H1 (cell line): ENCODE measurements at regions not wholly inside any gene's neighbourhood (a gene's known extent, or its start where the extent isn't known, plus 50 kb on each side); places are given as distances from the start of the nearest gene placed in this dataset.

ENCODE experiments used
- CTCF ChIA-PET: fragments of 300-600 bp; sonication (Branson Sonifier 250); formaldehyde crosslinking; loops from one replicate; lab custom pipeline; 2021; ENCODE audit not compliant: partially characterized antibody; lab: Charles Lee
- POLR2A ChIA-PET: fragments of 300-600 bp; sonication (Branson Sonifier 250); formaldehyde crosslinking; loops from one replicate; lab custom pipeline; 2021; ENCODE audit warnings: inconsistent platforms; ENCODE audit not compliant: partially characterized antibody; lab: Charles Lee
- DNase-seq, 2 experiments: peaks; one replicate each; pipeline versions ENCODE4 v3.0.0 to v3.0.0-alpha.2; 2010 to 2022; ENCODE audit warnings: low spot score in 2 of 2, low read depth in 1 of 2, mixed read lengths in 1 of 2
- FAIRE-seq: peaks from 2 replicates; lab custom pipeline; 2011; peaks lifted over from hg19 to GRCh38; lab: Jason Lieb, UNC
- H2AFZ ChIP-seq: 2 replicates; pipeline ENCODE4 v1.8.1; 2012; ENCODE audit warnings: low read length, inconsistent platforms
- H2AK5ac ChIP-seq: 2 replicates; pipeline ENCODE4 v1.6.1; 2013; ENCODE audit warnings: low read depth, low read length
- H2BK120ac ChIP-seq: replicated peaks from 2 replicates; pipeline ENCODE3; 2013; ENCODE audit warnings: low read depth, low read length, inconsistent platforms
- H2BK12ac ChIP-seq: 2 replicates; pipeline ENCODE4 v1.6.1; 2013; ENCODE audit warnings: low read depth, low read length
- H2BK15ac ChIP-seq: 2 replicates; pipeline ENCODE4 v1.6.1; 2013; ENCODE audit warnings: low read length
- H2BK20ac ChIP-seq: 2 replicates; pipeline ENCODE4 v1.6.1; 2013; ENCODE audit warnings: low read length
- H2BK5ac ChIP-seq: 2 replicates; pipeline ENCODE4 v1.6.1; 2013; ENCODE audit warnings: low read depth, low read length
- H3K14ac ChIP-seq: 2 replicates; pipeline ENCODE4 v1.6.1; 2013; ENCODE audit warnings: inconsistent platforms; ENCODE audit not compliant: insufficient read length
- H3K18ac ChIP-seq: 2 replicates; pipeline ENCODE4 v1.6.1; 2013; ENCODE audit warnings: low read length; ENCODE audit errors: extremely low read depth
- H3K23ac ChIP-seq: 2 replicates; pipeline ENCODE4 v1.6.1; 2013; ENCODE audit warnings: inconsistent platforms; ENCODE audit not compliant: insufficient read length
- H3K23me2 ChIP-seq: 2 replicates; pipeline ENCODE4 v1.6.1; 2013; ENCODE audit warnings: low read depth, low read length
- H3K27ac ChIP-seq: 2 replicates; pipeline ENCODE4 v1.6.1; 2011; ENCODE audit warnings: low read depth, low read length, inconsistent platforms
- H3K27me3 ChIP-seq, 4 experiments: replicated peaks in 1 of 4; 1 replicate in 1 of 4; 2 replicates in 3 of 4; pipeline versions ENCODE4 v1.6.1 to v1.8.1; 2011 to 2013; ENCODE audit warnings: low read length in 3 of 4, mild to moderate bottlenecking in 3 of 4, inconsistent platforms in 2 of 4, mixed read lengths in 2 of 4, moderate library complexity in 1 of 4; ENCODE audit not compliant: control insufficient read depth in 3 of 4, insufficient read depth in 3 of 4; ENCODE audit errors: extremely low read depth in 1 of 4
- H3K36me3 ChIP-seq, 4 experiments: 2 replicates each; pipeline versions ENCODE4 v1.6.1 to v1.8.1; 2011 to 2013; ENCODE audit warnings: mild to moderate bottlenecking in 4 of 4, low read length in 3 of 4, moderate library complexity in 2 of 4, control low read depth in 1 of 4, inconsistent platforms in 1 of 4; ENCODE audit not compliant: insufficient read depth in 4 of 4, control insufficient read depth in 2 of 4
- H3K4ac ChIP-seq: replicated peaks from 2 replicates; pipeline ENCODE3; 2013; ENCODE audit warnings: low read length, low read depth, mixed read lengths, inconsistent platforms; ENCODE audit not compliant: insufficient read length
- H3K4me1 ChIP-seq, 4 experiments: replicated peaks in 1 of 4; 1 replicate in 1 of 4; 2 replicates in 3 of 4; pipeline versions ENCODE4 v1.6.1 to v1.8.1; 2011 to 2013; ENCODE audit warnings: low read length in 3 of 4, inconsistent platforms in 2 of 4, mixed read lengths in 1 of 4; ENCODE audit not compliant: insufficient read depth in 4 of 4, control insufficient read depth in 3 of 4
- H3K4me2 ChIP-seq, 2 experiments: 2 replicates each; pipeline versions ENCODE4 v1.6.1 to v1.8.1; 2011 to 2013; ENCODE audit warnings: low read depth in 2 of 2, low read length in 2 of 2, control low read depth in 1 of 2, inconsistent platforms in 1 of 2, mild to moderate bottlenecking in 1 of 2; ENCODE audit not compliant: insufficient read depth in 1 of 2
- H3K4me3 ChIP-seq, 4 experiments: fragments of 200-600, 300-600 bp in 1 of 4; sonication (generic), shearing (Covaris generic), sonication (Bioruptor Twin) in 1 of 4; 2 replicates each; pipeline versions ENCODE4 v1.5.1 to v1.8.1; 2011 to 2016; ENCODE audit warnings: low read length in 4 of 4, low read depth in 3 of 4, control low read depth in 2 of 4, inconsistent platforms in 2 of 4, mild to moderate bottlenecking in 2 of 4, mixed read lengths in 1 of 4, moderate library complexity in 1 of 4; ENCODE audit not compliant: insufficient read depth in 2 of 4; ENCODE audit errors: extremely low read depth in 1 of 4
- H3K56ac ChIP-seq: replicated peaks from 2 replicates; pipeline ENCODE3; 2013; ENCODE audit warnings: low read depth, mild to moderate bottlenecking, mixed read lengths, low read length, inconsistent platforms; ENCODE audit not compliant: insufficient read length
- H3K79me1 ChIP-seq: 2 replicates; pipeline ENCODE4 v1.6.1; 2013; ENCODE audit warnings: low read depth, low read length, control low read depth
- H3K79me2 ChIP-seq, 2 experiments: 2 replicates each; pipeline versions ENCODE4 v1.6.1 to v1.8.1; 2012 to 2013; ENCODE audit warnings: low read length in 2 of 2, mild to moderate bottlenecking in 2 of 2, inconsistent platforms in 1 of 2; ENCODE audit not compliant: insufficient read depth in 2 of 2, control insufficient read depth in 1 of 2
- H3K9ac ChIP-seq, 4 experiments: replicated peaks in 1 of 4; 1 replicate in 1 of 4; 2 replicates in 3 of 4; pipeline versions ENCODE4 v1.6.1 to v1.8.1; 2011 to 2013; ENCODE audit warnings: low read depth in 3 of 4, low read length in 3 of 4, control low read depth in 2 of 4, mild to moderate bottlenecking in 2 of 4, moderate library complexity in 2 of 4, inconsistent platforms in 1 of 4; ENCODE audit errors: extremely low read depth in 1 of 4
- H3K9me3 ChIP-seq, 2 experiments: 2 replicates each; pipeline versions ENCODE4 v1.6.1 to v1.8.1; 2012 to 2013; ENCODE audit warnings: mild to moderate bottlenecking in 2 of 2, moderate library complexity in 2 of 2, control low read depth in 1 of 2, inconsistent platforms in 1 of 2, low read depth in 1 of 2, low read length in 1 of 2, mixed read lengths in 1 of 2; ENCODE audit not compliant: insufficient read depth in 2 of 2
- H4K20me1 ChIP-seq, 2 experiments: replicated peaks in 1 of 2; 2 replicates each; pipeline versions ENCODE3 to v1.8.1; 2011 to 2013; ENCODE audit warnings: inconsistent platforms in 2 of 2, low read length in 2 of 2, mild to moderate bottlenecking in 1 of 2; ENCODE audit not compliant: insufficient read depth in 2 of 2, control insufficient read depth in 1 of 2
- H4K5ac ChIP-seq: 2 replicates; pipeline ENCODE4 v1.6.1; 2013; ENCODE audit warnings: low read length, low read depth, mixed read lengths, inconsistent platforms; ENCODE audit not compliant: insufficient read length
- H4K8ac ChIP-seq: 2 replicates; pipeline ENCODE4 v1.8.0; 2013; ENCODE audit warnings: mild to moderate bottlenecking, moderate library complexity, low read length, inconsistent platforms; ENCODE audit not compliant: insufficient read depth; ENCODE audit errors: extremely low read depth
- H4K91ac ChIP-seq: replicated peaks from 2 replicates; pipeline ENCODE3; 2013; ENCODE audit warnings: low read length, mixed read lengths, inconsistent platforms; ENCODE audit not compliant: insufficient read length
- TAF7 ChIP-seq: optimal IDR thresholded peaks from 2 replicates; pipeline ENCODE3; 2011; ENCODE audit warnings: low read depth, mild to moderate bottlenecking, inconsistent platforms, low read length, moderate library complexity, borderline replicate concordance
- WGBS, 2 experiments: shearing (Covaris generic) in 1 of 2; methylation state at CpG; one replicate each; pipeline versions ENCODE4 v1.1.6 to v1.1.7; 2013 to 2015; ENCODE audit warnings: low lambda C conversion rate in 2 of 2, mixed read lengths in 2 of 2, inconsistent platforms in 1 of 2, low coverage in 1 of 2, missing lambda C conversion rate in 1 of 2; ENCODE audit not compliant: insufficient replicate concordance in 2 of 2, insufficient coverage in 1 of 2, insufficient read length in 1 of 2; ENCODE audit errors: extremely low coverage in 1 of 2, missing lambda C conversion rate in 1 of 2; 5-methylcytosine and 5-hydroxymethylcytosine counted together
- TF ChIP-seq, protein P1 (sequence below), 3 experiments: IDR thresholded peaks; 1 replicate in 2 of 3; 2 replicates in 1 of 3; pipeline versions ENCODE4 v1.5.1 to v1.6.1; 2011; ENCODE audit warnings: low read length in 3 of 3, mild to moderate bottlenecking in 3 of 3, inconsistent platforms in 2 of 3, low read depth in 1 of 3, moderate library complexity in 1 of 3; ENCODE audit not compliant: insufficient read depth in 1 of 3; ENCODE audit errors: control extremely low read depth in 1 of 3

GRCh38 chr6:6741264-6741663 lies 152.7 kb downstream of the LY86 start:
- Histone ChIP-seq H3K23ac (no peak overlapping the region), H3K4me2 (no peak overlapping the region), H3K14ac (no peak overlapping the region), H3K79me2 (no peaks in the 10 kb centered on the region), H3K4me1 (peaks cover 5 to 17% (median 12%) of the 10 kb centered on the region in 4 experiments; a peak in 5 of 7 replicates), H3K4me3 (no peak overlapping the region), H2BK120ac (no peak overlapping the region), H2BK12ac (no peak overlapping the region), H3K9me3 (no peaks in the 10 kb centered on the region; a peak in 1 of 4 replicates), H2BK15ac (no peak overlapping the region), H3K56ac (no peak overlapping the region), H2AK5ac (no peak overlapping the region), H4K8ac (no peak overlapping the region; the same call in 1 of the 2 replicates), H3K23me2 (no peaks in the 10 kb centered on the region; the same call in 1 of the 2 replicates), H4K20me1 (no peaks in the 10 kb centered on the region), H3K27ac (no peak overlapping the region), H3K79me1 (no peaks in the 10 kb centered on the region), H3K27me3 (no peaks in the 10 kb centered on the region; a peak in 2 of 7 replicates), H2AFZ (no peak overlapping the region; the same call in 1 of the 2 replicates), H2BK5ac (no peak overlapping the region), H3K9ac (no peak overlapping the region), H4K5ac (no peak overlapping the region), H4K91ac (no peak overlapping the region), H3K18ac (0 out of 2 replicates have a peak overlapping the region, but pooled peaks have one; percentile 38), H3K4ac (no peak overlapping the region), H3K36me3 (no peaks in the 10 kb centered on the region), H2BK20ac (no peak overlapping the region)
- no peak for TF ChIP-seq TAF7
- TF ChIP-seq, protein P1, sequence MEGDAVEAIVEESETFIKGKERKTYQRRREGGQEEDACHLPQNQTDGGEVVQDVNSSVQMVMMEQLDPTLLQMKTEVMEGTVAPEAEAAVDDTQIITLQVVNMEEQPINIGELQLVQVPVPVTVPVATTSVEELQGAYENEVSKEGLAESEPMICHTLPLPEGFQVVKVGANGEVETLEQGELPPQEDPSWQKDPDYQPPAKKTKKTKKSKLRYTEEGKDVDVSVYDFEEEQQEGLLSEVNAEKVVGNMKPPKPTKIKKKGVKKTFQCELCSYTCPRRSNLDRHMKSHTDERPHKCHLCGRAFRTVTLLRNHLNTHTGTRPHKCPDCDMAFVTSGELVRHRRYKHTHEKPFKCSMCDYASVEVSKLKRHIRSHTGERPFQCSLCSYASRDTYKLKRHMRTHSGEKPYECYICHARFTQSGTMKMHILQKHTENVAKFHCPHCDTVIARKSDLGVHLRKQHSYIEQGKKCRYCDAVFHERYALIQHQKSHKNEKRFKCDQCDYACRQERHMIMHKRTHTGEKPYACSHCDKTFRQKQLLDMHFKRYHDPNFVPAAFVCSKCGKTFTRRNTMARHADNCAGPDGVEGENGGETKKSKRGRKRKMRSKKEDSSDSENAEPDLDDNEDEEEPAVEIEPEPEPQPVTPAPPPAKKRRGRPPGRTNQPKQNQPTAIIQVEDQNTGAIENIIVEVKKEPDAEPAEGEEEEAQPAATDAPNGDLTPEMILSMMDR (IDR thresholded peaks at IDR 0.05; ENCODE audit: control extremely low read depth in 1 of 3, insufficient read depth in 1 of 3, low read depth in 1 of 3, low read length in 3 of 3): peak in 1 of 3 experiments; percentile 17; a peak in 1 of 4 replicates
- 81% methylated on average over 4 of the region's 4 CpGs; no CpG with 5 or more reads in 1 of the 2 experiments for WGBS, 2 experiments
- DNase-seq (no peak), FAIRE-seq (no peak)
- ChIA-PET CTCF (interaction anchor here (1.0 to 3.3 kb wide), 10 partner anchors 9 to 65 kb away, joined by 3 to 15 read pairs (median 4); no protein-coding TSS in a partner anchor), POLR2A (interaction anchor here (1.1 to 2.0 kb wide), 2 partner anchors 11 to 17 kb away, joined by 3 to 7 read pairs; no protein-coding TSS in a partner anchor)
